ENCODE measurements at regions not wholly inside any gene's neighbourhood (a gene's known extent, or its start where the extent isn't known, plus 50 kb on each side); places are given as distances from the start of the nearest gene placed in this dataset.

- TF ChIP-seq SPI1 (IDR thresholded peaks at IDR 0.05; ENCODE audit: low read depth, low read length) (no peak), POLR2AphosphoS5 (IDR thresholded peaks at IDR 0.05; ENCODE audit: low read depth, low read length) (no peak)
These were observed 92.1 kb downstream of the MOBP start for GRCh38 chr3:39559543-39559942.

Data from GM12891 (cell line).